Brain microvascular endothelial cell (primary cell): ENCODE measurements at regions not wholly inside any gene's neighbourhood (a gene's known extent, or its start where the extent isn't known, plus 50 kb on each side); places are given as distances from the start of the nearest gene placed in this dataset.

ENCODE experiments used
- DNase-seq: peaks from one replicate; pipeline ENCODE4 v3.0.0-alpha.2; 2020
- H3K27ac ChIP-seq: fragments of 250-450 bp; sonication (Bioruptor Pico); 2 replicates; pipeline ENCODE4 v1.5.1; 2020; ENCODE audit warnings: mild to moderate bottlenecking, moderate library complexity
- H3K27me3 ChIP-seq: fragments of 250-450 bp; sonication (Bioruptor Pico); replicated peaks from 2 replicates; pipeline ENCODE4 v1.5.1; 2020; ENCODE audit warnings: mild to moderate bottlenecking
- H3K36me3 ChIP-seq: fragments of 250-450 bp; sonication (Bioruptor Pico); replicated peaks from 2 replicates; pipeline ENCODE4 v1.5.1; 2020; ENCODE audit warnings: mild to moderate bottlenecking
- H3K4me3 ChIP-seq: 2 replicates; pipeline ENCODE4 v1.5.1; 2011; ENCODE audit warnings: low read depth, mild to moderate bottlenecking, control low read depth, low read length, moderate library complexity
- in situ Hi-C: cut with HindIII; loops from 2 replicates; pipeline ENCODE4 v1.10.0; 2017; ENCODE audit warnings: low sequenced_read_pairs, low pct_ligation_motif_present
- TF ChIP-seq, protein P1 (sequence below): IDR thresholded peaks from 2 replicates; pipeline ENCODE4 v1.5.1; 2011; ENCODE audit warnings: low read depth, mild to moderate bottlenecking, moderate library complexity, low read length, control low read depth, inconsistent platforms; ENCODE audit errors: missing control alignments

DNA sequence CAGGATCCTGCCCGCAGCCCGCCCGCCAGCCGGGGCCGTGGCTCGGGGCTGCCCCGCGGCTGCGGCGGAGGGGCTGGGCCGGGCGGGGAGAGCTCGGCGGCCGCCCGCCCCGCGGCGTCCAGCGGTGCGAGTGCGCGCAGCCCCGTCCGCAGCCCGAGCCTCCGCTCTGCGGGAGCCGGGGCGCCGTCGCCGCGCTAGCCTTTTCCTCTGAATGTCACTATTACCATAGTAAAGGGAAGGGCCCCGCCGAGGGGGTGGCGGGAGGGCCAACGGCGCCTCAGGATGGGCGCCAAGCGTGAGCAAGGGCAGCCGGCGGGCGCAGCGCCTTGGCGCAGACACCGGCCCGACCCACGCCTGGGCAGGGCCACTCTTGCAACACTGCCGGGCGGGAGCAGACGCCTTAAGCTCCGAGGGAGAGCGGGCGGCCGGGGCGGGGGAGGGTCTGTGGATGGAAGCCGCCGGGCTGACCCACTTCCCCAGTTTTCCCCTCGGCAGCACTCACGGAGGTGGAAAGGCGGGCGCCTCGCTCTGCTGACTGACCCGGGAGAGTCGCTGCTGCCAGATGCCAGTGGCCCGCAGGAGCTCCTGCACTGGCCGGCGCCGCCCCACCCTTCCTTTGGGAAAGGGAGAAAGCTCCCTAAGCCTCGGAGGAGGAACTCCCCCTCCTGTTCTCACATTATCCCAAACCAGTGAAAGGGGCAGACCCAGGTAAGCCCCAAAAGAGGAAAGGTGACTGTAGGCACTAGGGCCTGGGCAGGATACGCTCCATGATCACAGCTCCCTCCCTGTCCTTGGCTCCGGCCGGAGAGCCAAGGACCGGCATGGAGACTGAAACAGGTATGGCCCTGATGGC, 329.4 kb downstream of the HNRNPD start:
- in situ Hi-C loops = no loop called here
- Histone ChIP-seq H3K36me3 (no peaks in the 10 kb centered on the region), H3K27me3 (peaks cover 31% of the 10 kb centered on the region), H3K27ac (no peak overlapping the region), H3K4me3 (peak overlapping the region; percentile 35)
- DNase-seq = peak; percentile 19
- TF ChIP-seq, protein P1, sequence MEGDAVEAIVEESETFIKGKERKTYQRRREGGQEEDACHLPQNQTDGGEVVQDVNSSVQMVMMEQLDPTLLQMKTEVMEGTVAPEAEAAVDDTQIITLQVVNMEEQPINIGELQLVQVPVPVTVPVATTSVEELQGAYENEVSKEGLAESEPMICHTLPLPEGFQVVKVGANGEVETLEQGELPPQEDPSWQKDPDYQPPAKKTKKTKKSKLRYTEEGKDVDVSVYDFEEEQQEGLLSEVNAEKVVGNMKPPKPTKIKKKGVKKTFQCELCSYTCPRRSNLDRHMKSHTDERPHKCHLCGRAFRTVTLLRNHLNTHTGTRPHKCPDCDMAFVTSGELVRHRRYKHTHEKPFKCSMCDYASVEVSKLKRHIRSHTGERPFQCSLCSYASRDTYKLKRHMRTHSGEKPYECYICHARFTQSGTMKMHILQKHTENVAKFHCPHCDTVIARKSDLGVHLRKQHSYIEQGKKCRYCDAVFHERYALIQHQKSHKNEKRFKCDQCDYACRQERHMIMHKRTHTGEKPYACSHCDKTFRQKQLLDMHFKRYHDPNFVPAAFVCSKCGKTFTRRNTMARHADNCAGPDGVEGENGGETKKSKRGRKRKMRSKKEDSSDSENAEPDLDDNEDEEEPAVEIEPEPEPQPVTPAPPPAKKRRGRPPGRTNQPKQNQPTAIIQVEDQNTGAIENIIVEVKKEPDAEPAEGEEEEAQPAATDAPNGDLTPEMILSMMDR = no peak

DNA sequence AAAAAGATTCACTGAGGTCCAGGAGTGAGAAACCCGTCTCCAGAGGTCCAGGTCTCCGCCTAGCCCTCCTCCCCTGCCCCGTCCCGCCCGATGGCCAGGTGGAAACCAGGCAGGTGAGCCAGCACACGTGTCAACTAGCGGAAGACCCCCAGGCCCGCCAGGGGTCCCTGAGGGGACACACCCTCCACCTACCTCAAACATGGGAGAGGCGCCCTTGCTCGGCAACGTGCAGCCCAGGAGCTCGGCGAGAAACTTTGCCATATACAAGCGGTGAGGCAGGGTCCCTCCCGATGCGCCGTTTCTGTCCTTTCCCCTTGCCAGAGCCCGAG, 330.0 kb downstream of the HNRNPD start:
- DNase-seq = no peak
- Histone ChIP-seq H3K36me3 (no peaks in the 10 kb centered on the region), H3K4me3 (no peak overlapping the region), H3K27me3 (peaks cover 31% of the 10 kb centered on the region), H3K27ac (no peak overlapping the region)
- in situ Hi-C loops = no loop called here
- TF ChIP-seq, protein P1 = no peak

DNA sequence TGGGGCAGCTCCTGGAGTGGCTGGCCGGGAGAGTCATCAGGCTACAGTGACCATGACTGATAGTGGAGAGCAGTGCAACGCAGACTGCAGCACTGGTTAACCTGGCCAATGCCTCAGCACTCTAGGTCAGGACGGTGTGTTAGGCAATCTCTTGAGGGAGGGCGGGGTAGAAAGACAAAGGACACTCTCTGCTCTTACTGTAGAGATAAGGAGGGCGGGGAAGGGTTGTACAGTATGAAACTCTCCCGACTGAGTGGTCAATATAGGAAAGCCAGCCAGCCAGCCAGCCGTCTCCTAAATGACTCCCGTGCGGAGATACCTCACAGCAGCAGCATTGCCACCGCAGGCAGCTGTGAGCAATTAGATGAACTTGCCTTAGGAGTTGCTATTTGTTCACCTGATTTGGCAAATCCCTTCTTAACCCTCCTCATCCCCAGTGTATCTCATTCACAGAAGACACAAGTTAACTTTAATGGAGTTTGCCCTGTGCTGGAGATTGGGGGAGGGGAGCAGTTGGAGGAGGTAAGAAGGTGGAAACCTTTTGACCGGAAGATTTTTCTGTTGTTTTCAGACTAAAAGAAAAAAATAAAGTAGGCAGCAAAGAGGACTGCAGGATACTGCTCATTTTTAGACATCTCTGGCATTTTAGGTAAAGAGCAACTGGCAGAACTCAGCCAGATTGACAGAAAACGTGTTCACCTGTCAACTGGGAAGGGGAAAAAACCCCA, 330.5 kb downstream of the HNRNPD start:
- Histone ChIP-seq H3K4me3 (no peak overlapping the region), H3K27ac (no peak overlapping the region), H3K27me3 (peaks cover 31% of the 10 kb centered on the region), H3K36me3 (no peaks in the 10 kb centered on the region)
- TF ChIP-seq, protein P1 = no peak
- no peak for DNase-seq
- in situ Hi-C loops = no loop called here

DNA sequence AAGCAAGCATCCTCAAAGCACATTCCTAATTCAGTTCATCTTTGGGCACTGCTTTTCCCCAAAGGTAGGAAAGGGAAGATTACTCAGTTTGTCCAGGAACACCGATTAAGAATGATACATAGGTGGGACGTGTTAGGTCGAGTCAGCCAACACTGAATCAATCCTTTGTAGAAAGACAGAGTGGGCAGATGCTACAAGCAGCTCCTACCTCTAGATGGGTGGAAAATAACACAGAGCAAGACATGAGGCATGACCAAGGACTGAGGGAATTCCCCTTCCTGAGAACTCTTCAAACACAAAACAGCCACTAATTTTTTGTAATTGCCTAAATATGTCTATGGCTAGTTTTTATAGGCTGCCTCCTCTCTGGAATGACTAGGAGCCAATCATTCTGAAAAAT, 331.7 kb downstream of the HNRNPD start:
- TF ChIP-seq, protein P1 = no peak

DNA sequence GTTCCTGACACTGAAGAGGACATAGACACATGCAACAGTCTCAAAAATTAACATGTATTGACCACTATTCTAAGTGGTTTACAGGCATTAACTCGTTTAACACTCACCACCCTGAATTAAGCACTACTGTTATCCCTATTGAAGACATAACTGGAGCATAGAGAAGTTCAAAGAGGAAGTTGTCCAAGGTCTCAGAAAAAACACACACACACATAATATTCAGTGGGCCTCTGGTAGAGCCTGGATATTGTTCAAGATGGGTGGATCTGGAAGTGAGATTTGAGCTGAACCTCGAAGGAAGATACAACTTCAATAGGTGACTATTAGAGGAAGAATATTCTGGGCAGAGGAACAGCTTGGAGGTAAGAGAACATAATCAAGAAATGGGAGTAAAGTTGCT, 334.9 kb downstream of the HNRNPD start:
- Histone ChIP-seq H3K36me3 (no peaks in the 10 kb centered on the region), H3K4me3 (no peak overlapping the region), H3K27me3 (peaks cover 15% of the 10 kb centered on the region), H3K27ac (no peak overlapping the region)
- TF ChIP-seq, protein P1 = no peak
- in situ Hi-C loops = no loop called here
- DNase-seq = no peak

More for the DNA sequence above, 331.7 kb downstream of the HNRNPD start:
- no peak for DNase-seq
- Histone ChIP-seq H3K4me3 (no peak overlapping the region), H3K27ac (no peak overlapping the region), H3K27me3 (peaks cover 31% of the 10 kb centered on the region), H3K36me3 (no peaks in the 10 kb centered on the region)
- in situ Hi-C loops = no loop called here
